ENCODE measurements at regions not wholly inside any gene's neighbourhood (a gene's known extent, or its start where the extent isn't known, plus 50 kb on each side); places are given as distances from the start of the nearest gene placed in this dataset.

DNA sequence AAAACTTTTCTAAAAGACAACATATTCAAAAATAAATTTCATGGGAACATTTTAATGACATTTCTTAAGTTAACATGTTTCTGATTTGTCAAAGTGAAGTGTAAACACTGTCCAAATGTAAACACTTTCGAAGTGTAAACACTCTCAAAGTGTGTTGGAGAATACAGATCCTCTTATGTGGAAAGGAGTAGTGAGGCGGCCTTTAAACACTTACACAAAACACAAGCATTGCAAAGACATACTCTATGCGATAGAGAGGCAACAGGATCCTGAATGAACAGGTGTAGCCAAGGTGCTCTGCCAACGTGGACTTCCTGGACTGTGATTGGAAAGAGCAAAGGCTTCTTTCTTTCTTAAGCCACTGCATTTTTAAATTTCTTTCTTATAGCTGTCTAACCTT is 62.7 kb upstream of the PGM2 start:
- TF ChIP-seq, protein P1, sequence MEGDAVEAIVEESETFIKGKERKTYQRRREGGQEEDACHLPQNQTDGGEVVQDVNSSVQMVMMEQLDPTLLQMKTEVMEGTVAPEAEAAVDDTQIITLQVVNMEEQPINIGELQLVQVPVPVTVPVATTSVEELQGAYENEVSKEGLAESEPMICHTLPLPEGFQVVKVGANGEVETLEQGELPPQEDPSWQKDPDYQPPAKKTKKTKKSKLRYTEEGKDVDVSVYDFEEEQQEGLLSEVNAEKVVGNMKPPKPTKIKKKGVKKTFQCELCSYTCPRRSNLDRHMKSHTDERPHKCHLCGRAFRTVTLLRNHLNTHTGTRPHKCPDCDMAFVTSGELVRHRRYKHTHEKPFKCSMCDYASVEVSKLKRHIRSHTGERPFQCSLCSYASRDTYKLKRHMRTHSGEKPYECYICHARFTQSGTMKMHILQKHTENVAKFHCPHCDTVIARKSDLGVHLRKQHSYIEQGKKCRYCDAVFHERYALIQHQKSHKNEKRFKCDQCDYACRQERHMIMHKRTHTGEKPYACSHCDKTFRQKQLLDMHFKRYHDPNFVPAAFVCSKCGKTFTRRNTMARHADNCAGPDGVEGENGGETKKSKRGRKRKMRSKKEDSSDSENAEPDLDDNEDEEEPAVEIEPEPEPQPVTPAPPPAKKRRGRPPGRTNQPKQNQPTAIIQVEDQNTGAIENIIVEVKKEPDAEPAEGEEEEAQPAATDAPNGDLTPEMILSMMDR (IDR thresholded peaks at IDR 0.05 in 8 of 11, conservative IDR thresholded peaks at IDR 0.05 in 3 of 11): no peak
- TF ChIP-seq POLR2A (IDR thresholded peaks at IDR 0.05) (no peak), POLR2AphosphoS5 (IDR thresholded peaks at IDR 0.05) (no peak)
